ENCODE measurements at regions not wholly inside any gene's neighbourhood (a gene's known extent, or its start where the extent isn't known, plus 50 kb on each side); places are given as distances from the start of the nearest gene placed in this dataset.
"Not testable (repeated sequence)": the region's sequence is repeated elsewhere in the genome, so short reads cannot be mapped to it uniquely, and the experiment has no call there.

DNA sequence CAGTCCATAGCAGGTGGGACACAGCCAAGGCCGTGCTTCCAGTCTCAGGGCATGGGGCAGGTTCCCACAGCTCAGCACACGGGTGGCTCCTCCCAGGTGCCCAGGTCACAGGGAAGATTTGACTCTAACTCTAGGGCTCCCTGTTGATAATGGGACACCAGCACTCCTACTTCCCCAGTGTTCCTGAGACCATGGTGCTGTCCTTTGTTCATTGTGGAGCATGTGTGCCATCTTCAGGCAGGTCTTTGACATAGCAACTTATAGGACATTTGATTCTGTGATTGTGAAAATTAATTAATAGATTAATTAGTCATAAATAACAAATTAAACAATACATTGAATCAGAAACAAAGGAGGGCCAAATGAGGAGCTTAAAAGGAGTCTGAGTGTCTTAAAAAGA is 635.0 kb downstream of the RPIA start:
- TF ChIP-seq EZH2 (IDR thresholded peaks at IDR 0.05; ENCODE audit: borderline replicate concordance); CTCF (IDR thresholded peaks at IDR 0.05; ENCODE audit: poor library complexity): not testable (repeated sequence)

Measured in hepatocyte (in vitro differentiated cells).